ENCODE measurements at regions not wholly inside any gene's neighbourhood (a gene's known extent, or its start where the extent isn't known, plus 50 kb on each side); places are given as distances from the start of the nearest gene placed in this dataset.

GRCh38 chr7:109967406-109967805 is 1123.5 kb upstream of the LRRN3 start:
- TF ChIP-seq CTCF (IDR thresholded peaks at IDR 0.05) (no peak), POLR2A (IDR thresholded peaks at IDR 0.05) (no peak)

Data from body of pancreas (tissue), 4 donors.